SKM-1 treated with dmso at 0.1 percent for 144 hours (cell line): ENCODE measurements at regions not wholly inside any gene's neighbourhood (a gene's known extent, or its start where the extent isn't known, plus 50 kb on each side); places are given as distances from the start of the nearest gene placed in this dataset.
"Not testable (repeated sequence)": the region's sequence is repeated elsewhere in the genome, so short reads cannot be mapped to it uniquely, and the experiment has no call there.

Experiments
- DNase-seq: peaks from one replicate; lab custom pipeline; 2025; ENCODE audit not compliant: unreplicated experiment; lab: John Stamatoyannopoulos, UW

DNA sequence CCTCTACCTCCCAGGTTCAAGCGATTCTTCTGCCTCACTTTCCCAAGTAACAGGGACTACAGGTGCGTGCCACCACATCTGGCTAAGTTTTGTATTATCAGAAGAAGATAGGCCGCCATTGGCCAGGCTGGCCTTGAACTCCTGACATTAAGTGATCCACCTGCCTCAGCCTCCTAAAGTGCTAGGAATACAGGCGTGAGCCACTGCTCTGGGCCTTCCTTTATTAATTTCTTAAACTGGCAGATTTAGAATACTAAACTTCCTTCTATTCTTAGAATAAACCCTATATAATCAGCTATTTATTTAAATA lies 86.6 kb downstream of the HFE start:
- no peak for DNase-seq

DNA sequence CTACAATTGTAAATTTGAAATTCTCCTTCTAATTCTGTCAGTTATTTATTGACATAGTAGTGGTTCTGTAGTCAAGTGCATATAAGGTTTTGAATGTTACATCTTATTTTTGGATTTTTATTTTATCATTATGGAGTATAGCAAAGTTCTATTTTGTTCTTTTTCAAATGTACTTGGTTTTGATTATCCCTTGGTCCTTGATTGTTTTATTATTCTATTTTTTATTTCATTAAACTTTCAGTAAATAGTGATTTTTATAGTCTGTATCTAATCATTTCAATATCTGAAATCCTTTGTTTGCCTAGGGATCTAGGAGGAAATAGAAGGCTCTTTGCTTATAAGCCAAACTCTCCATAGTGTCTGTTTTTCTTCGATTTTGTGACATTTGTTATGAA lies 87.8 kb downstream of the HFE start:
- no peak for DNase-seq

DNA sequence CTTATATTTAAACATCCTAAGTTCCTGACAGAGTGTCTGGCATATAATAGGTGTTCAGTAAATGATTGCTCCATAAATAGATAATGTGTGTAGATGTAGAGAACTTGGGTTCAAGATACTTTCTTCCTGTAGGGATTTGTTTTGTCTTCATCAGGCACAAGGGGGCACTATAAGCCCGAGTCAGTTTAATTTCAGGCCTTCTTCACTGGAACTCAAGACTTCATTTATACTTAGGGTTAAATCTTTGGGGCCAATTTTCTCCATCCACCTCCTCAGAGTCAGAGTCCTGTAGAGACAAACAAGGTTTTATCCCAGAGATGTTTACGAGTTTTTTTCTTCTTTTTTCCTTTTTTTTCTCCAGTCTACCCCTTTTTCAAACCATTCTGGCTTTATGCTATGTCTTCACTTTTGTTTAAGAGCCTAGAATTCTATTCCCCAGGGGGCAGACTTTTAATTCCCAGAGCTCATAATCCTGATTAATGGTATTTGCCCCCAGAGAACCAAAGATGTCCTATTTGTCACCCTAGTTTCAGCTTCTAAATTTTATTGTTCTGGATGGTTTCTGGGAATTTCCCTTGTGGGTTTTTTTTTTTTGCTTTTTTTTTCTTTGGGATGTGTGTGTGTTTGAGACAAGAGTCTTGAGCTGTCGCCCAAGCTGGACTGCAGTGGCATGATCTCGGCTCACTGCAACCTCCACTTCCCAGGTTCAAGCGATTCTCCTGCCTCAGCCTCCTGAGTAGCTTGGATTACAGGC lies 88.4 kb downstream of the HFE start:
- peak; percentile 75 for DNase-seq

DNA sequence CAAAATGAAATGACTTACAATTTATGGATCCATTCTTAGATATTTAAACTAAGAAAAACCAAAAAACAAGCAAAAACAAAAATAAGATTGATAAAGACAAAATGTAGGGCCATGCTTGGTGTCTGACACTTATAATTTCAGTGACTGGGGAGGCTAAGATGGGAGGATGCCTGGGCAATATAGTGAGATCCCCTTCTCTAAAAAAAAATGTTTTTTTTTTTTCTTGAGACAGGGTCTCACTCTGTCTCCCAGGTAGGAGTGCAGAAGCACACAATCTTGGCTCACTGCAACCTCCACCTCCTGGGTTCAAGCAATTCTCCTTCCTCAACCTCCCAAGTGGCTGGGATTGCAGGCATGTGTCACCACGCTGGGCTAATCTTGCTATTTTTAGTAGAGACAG lies 92.4 kb downstream of the HFE start:
- no peak for DNase-seq

DNA sequence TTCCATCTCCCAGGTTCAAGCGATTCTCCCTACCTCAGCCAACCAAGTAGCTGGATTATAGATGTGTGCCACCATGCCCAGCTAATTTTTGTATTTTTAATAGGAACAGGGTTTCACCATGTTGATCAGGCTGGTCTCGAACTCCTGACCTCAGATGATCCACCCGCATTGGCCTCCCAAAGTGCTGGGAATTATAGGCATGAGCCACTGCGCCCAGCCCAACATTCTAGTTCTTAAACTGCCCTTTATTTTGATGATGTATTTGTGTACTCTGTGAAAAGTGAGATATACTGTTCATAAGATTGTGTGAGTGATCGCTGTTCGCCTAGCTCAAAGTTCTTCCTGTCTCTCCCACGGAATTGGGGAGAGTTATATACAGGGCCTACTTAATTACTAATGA lies 93.1 kb downstream of the HFE start:
- DNase-seq = no peak

DNA sequence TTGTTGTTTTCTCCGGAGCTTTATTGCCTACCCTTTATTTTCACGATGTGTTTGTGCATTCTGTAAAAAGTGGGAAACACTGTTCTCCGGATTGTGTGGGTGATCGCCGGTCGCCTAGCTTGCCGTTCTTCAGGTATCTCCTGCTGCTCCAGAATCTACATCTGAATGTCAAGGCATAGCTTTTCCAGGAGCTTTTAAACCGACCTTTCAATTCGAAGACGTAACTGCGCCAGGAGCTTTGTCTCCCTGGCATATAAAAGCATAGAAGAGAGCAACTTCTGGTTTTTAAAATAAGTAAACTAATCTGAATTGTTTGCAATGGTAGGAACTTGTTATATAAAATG lies 96.0 kb downstream of the HFE start:
- DNase-seq = no peak

DNA sequence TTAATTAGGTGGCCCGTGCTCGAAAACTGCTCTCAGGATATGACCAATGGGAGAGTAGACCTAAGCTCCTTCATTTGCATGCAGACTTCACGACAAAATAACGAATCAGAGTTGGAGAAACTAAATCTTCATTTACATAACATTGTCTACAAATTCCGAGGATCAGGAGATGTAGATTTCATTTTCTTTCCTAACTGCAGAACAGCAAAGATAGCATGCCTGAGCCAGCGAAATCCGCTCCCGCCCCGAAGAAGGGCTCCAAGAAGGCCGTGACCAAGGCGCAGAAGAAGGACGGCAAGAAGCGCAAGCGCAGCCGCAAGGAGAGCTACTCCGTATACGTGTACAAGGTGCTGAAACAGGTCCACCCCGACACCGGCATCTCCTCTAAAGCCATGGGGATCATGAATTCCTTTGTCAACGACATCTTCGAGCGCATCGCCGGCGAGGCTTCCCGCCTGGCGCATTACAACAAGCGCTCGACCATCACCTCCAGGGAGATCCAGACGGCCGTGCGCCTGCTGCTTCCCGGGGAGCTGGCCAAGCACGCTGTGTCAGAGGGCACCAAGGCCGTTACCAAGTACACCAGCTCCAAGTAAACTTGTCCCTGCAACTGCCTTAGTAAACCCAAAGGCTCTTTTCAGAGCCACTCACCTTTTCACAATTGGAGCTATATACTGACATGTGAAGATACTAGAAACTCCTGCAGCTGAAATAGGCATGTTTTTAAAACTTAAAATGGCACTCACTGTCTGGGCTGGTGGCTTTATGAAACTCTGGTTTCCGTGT lies 96.5 kb downstream of the HFE start:
- DNase-seq = no peak

DNA sequence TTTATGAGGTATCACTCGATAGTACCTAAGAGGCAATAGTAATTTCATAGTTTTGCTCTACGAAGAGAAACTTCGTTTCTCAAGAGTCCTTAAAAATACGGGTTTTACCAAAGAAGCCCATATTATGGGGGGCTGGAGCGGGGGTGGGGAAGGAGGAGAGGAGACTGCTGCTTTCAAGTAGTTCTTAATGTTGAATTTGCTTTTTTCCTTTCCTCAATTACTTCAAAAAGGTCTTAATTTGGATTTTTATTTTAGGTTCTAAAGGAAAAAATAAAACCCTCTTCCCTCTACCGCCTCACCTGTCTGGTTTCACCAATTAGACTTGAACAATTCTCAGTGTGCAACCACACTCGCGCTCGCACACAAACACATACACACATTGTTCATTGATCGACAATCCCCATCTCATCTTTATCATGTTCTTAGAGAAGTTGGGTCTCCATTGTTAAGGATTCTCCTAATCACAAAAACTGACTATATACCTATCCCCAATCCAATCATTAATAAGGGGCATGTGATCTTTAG lies 97.2 kb downstream of the HFE start:
- no peak for DNase-seq

DNA sequence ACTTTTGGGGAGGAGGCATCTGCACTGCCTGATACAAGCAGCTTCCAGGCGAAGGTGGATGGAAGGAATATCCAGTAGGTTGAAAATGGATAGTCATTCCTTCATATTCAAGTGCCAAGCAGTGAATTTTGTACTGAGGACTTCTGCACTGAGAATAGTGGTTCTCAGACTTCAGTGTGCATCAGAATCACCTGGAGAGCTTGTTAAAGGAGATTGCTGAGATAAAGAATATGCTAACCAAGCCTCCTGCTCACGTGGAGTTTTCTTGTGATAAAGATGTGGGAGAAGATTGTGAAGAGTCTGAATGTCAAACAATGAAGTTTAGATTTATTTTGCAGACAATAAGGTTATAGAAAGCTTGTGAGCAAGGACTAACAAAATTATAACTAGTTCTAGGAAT lies 97.8 kb downstream of the HFE start:
- no peak for DNase-seq

DNA sequence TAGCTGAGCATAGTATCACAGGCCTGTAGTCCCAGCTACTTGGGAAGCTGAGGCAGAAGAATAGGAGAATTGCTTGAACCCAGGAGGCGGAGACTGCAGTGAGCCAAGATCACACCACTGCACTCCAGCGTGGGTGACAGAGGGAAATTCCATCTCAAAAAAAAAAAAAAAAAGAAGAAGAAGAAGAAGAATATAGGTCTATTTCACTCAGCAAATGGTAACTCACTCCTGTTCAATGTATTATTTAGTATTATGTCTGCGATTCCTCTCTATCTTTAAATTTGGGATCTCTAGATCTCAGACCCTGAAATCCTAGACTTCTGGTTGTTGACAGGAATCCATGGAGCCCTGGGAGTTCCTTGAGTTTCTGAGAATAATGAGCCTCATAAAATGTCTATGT lies 98.6 kb downstream of the HFE start:
- no peak for DNase-seq

DNA sequence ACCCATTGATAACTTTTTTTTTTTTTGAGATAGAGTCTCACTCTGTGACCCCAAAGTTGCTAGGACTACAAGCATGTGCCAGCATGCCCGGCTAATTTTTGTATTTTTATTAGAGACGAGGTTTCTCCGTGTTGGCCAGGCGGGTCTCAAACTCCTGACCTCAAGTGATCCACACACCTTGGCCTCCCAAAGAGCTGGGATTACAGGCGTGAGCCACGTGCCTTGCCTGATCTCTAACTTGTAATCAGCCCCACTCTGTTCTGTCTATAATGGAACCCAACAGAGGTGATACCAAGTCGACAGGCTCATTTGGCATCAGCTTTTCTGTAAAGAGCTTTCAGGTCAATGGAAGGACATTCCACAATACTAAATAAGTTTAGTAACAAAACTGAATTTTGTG lies 99.4 kb downstream of the HFE start:
- no peak for DNase-seq

DNA sequence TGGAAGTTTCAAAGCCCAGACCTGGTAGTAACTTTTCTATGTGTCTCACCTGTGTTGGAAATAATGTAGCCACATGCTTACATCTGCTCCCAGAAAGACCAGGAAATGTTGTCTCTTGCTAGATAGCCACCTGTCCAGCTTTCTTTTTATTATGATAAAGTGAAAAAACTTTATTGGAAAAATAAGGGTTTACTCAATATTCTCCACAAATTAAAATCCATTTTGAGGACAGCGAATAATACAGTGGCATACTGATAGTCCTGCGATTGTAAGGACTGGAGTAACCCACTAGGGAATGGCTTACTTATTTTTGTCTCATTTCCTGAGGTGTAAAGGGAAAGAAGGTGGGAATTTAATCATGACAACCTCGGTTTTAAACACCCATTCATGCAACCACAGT lies 100.1 kb downstream of the HFE start:
- no peak for DNase-seq

DNA sequence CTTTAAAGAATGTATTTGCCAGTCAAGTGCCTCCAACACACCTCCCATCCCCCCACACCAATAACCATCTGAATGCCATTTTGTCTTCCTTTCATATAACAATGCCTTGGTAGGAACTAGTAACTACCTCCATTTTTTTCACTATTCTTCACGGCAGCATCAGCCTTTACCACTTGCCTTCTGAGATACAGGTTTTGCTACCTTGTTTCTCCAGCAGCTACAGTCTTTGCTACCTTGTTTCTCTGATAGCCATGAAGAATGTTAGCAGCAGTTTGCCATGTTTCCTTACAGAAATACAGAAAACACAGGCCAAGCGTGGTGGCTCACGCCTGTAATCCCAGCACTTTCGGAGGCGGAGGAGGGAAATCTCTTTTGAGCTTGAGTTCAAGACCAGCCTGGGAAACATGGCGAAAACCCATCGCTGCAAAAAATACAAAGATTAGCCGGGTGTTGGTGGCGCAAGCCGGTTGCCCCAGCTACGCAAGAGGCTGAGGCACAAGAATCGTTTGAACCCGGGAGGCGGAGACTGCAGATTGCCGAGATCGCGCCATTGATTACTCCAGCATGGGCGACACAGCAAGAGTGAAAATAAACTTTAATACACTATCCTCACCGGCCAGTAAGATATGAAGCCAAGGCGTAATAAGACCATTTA lies 100.9 kb downstream of the HFE start:
- DNase-seq = peak; percentile 75

DNA sequence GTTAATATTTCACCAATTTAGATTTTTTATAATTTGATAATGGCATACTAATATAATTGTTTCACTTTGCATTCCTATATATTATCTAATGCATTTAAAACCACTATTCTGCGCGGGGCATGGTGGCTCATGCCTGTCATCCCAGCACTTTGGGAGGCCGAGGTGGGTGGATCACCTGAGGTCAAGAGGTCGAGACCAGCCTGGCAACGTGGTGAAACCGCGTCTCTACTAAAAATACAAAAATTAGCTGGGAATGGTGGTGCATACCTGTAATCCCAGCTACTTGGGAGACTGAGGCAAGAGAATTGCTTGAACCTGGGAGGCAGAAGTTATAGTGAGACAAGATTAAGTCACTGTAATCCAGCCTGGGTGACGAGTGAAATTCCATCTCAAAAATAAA lies 104.3 kb downstream of the HFE start:
- DNase-seq = not testable (repeated sequence)

DNA sequence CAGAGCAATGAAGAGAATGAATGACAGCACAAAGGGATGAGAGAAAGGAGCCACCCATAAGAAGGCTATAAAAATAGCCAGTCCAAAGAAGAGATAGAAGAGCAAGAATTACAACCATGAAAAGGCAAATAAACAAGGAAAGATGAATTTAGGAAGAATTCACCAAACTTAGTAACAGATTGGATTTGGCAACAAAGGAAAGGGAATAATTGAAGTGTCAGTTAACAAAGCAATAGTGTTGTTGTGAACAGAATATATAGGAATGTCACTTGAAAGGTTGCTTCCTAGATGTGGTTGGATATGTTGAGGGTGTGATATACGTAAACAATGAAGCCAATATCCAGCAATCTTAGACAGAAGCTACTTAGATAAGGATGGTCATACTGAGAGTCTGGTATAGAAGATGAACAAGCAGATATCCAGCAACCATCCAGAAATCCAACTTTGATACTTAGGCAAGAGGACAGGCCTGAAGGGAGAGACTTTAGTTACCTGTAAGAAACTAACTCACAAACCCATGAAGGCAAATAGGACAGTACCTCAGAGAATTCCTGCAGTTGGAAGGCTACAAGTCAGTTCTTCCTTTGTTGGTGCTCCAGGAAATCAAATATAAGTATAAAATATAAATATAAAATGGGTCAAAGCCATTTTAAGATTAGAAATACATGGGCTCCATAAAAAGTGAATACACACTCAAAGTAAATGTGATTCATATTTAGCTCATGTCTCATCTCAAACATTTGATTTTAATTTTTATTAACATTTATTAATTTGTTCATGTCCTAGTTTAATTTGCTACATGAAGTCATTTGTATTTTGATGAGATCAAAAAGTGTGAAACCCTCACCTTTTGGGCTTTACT lies 106.5 kb downstream of the HFE start:
- DNase-seq = no peak

DNA sequence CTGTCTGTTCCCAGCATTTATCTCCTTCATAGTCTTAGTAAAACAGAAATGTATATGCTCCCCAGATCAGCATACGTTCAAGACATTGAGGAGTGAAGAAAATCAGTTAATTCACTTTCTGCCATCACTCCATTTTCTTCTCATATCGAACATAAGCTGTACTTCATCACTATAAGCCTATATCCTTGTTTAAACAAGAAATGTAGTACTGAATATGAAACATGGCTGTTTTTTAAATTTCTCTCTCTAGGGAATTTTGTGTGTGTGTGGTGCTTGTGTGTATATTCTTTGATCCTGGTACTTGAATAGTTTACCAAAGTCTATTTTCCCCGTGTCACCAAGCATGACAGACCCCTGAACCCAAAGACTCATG lies 107.1 kb downstream of the HFE start:
- no peak for DNase-seq

DNA sequence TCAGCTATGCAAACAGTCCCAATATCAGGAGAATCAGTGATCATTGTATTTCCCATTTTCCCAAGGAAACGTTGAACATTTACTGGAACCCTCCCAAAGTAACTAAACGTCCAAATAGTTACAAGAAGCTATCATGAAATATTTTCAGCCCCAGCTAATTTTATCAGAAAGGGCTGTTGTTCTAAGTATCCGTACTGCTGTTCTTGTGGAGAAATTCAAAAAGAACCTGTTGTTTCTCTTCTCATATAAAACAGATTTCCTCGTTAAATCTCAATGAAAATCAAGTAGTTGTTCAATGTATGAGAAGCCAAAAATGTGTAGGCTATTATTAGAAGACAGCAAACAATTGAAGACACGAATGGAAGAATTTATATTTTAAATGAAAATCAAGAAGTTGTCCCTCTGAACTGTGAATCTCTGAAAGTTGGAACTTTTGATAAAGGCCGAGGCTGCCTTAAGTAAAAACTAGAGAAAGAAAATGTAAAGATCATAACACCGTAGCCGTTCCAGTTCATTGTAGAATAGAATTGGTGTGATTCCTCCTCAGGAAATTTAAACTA lies 107.7 kb downstream of the HFE start:
- DNase-seq = no peak

DNA sequence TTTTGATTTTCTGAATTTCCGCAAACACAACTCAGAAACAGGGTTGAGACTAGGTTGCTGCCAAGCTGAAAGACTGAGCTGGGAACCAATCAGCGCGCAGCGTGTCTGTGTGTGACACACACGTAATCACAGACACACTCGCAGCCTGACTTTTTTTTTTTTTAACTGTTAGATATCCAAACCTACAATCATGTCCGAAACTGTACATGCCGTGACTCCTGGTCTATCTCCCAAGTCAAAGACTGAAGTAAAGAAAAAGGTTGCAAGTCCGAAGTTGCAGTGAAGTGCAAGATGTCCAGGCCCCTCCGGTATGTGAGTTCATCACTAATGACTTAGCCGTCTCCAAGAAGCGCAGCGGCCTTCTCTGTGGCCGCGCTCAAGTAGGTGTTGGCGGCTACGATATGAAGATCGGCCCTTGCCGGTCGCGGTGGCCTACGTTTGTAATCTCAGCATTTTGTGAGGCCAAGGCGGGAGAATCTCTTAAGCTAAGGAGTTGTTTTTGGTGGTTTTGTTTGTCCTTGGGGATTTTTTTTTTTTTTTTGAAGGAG lies 108.2 kb downstream of the HFE start:
- peak; percentile 81 for DNase-seq

DNA sequence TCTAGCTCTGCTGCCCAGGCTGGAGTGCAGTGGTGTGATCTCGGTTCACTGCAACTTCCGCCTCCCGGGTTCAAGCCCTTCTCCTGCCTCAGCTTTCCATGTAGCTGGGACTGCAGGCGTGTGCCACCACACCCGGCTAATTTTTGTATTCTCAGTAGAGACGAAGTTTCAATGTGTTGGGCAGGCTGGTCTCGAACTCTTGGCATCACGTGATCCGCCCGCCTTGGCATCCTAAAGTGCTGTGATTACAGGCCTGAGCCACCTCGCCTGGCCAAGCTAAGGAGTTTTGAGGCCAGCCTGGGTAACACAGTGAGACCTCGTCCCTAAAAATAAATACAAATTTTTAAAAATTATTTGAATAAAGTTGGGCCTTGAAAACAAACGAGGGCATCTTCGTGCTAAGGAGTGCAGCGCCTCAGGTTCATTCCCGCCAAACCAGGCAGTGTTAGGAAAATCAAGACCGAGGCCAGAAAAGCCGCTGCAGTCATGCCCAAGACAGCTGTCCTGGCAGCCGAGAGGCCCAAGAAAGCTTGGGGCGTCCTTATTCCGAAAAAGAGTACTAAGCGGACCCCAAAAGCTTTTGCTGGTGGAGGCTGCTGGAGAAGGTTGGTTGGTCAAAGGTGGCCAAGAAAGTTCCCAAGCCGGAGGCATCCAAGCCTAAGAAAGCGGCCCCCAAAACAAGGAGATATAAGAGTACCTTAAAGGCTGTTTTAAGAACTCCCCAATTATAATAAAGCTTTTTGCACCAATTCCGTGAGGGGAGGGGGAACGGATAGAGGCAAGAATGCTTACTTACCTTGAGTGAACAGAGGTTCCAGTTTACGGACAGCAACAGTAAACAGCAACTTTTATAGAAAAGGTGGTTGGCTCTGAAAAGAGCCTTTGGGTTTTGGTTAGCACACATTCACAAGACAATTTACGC lies 109.0 kb downstream of the HFE start:
- no peak for DNase-seq
